NK-92 treated with Interleukin-12 subunit alpha and Interleukin-12 subunit beta, amount 100 ng/mL, for 24 hours (cell line): ENCODE measurements at regions not wholly inside any gene's neighbourhood (a gene's known extent, or its start where the extent isn't known, plus 50 kb on each side); places are given as distances from the start of the nearest gene placed in this dataset.

ENCODE experiments used
- DNase-seq: peaks from one replicate; lab custom pipeline; 2025; lab: John Stamatoyannopoulos, UW

- no peak for DNase-seq
Observed at GRCh38 chr10:128875030-128875744, 591.9 kb upstream of the MGMT start.

GRCh38 chr10:128875956-128876736 is 590.9 kb upstream of the MGMT start:
- no peak for DNase-seq

GRCh38 chr10:128877141-128877540 is 589.9 kb upstream of the MGMT start:
- DNase-seq: no peak

- DNase-seq: no peak
Observed at GRCh38 chr10:128877936-128878335, 589.1 kb upstream of the MGMT start.

- no peak for DNase-seq
Observed at GRCh38 chr10:128879030-128879429, 588.0 kb upstream of the MGMT start.

- DNase-seq: no peak
Observed at GRCh38 chr10:128879441-128880140, 587.5 kb upstream of the MGMT start.

- no peak for DNase-seq
Observed at GRCh38 chr10:128880159-128880725, 586.8 kb upstream of the MGMT start.

- DNase-seq: no peak
Observed at GRCh38 chr10:128881086-128881485, 586.0 kb upstream of the MGMT start.

- no peak for DNase-seq
Observed at GRCh38 chr10:128883231-128884032, 583.6 kb upstream of the MGMT start.

- DNase-seq: no peak
Observed at GRCh38 chr10:128884033-128884425, 583.0 kb upstream of the MGMT start.

GRCh38 chr10:128884496-128885072 is 582.5 kb upstream of the MGMT start:
- no peak for DNase-seq

GRCh38 chr10:128885573-128886555 is 581.2 kb upstream of the MGMT start:
- DNase-seq: no peak

- no peak for DNase-seq
Observed at GRCh38 chr10:128887856-128888255, 579.2 kb upstream of the MGMT start.

GRCh38 chr10:128892005-128892404 is 575.0 kb upstream of the MGMT start:
- no peak for DNase-seq

- no peak for DNase-seq
Observed at GRCh38 chr10:128894641-128895040, 572.4 kb upstream of the MGMT start.

GRCh38 chr10:128895473-128895872 is 571.6 kb upstream of the MGMT start:
- DNase-seq: no peak

- DNase-seq: no peak
Observed at GRCh38 chr10:128896116-128896795, 570.8 kb upstream of the MGMT start.

GRCh38 chr10:128896963-128897362 is 570.1 kb upstream of the MGMT start:
- DNase-seq: no peak

- DNase-seq: no peak
Observed at GRCh38 chr10:128897401-128898129, 569.5 kb upstream of the MGMT start.
